Neural cell (in vitro differentiated cells): ENCODE measurements at regions not wholly inside any gene's neighbourhood (a gene's known extent, or its start where the extent isn't known, plus 50 kb on each side); places are given as distances from the start of the nearest gene placed in this dataset.

Source experiments
- EP300 ChIP-seq: fragments of 450-650 bp; conservative IDR thresholded peaks from 2 replicates; pipeline ENCODE4 v1.6.1; 2014; ENCODE audit warnings: antibody characterized with exemption, mild to moderate bottlenecking, moderate library complexity; ENCODE audit not compliant: poor library complexity, severe bottlenecking
- MXI1 ChIP-seq: fragments of 450-650 bp; conservative IDR thresholded peaks from 2 replicates; pipeline ENCODE4 v1.6.1; 2014; ENCODE audit warnings: antibody characterized with exemption, mild to moderate bottlenecking; ENCODE audit not compliant: poor library complexity, severe bottlenecking
- TF ChIP-seq, protein P1 (sequence below): fragments of 450-650 bp; IDR thresholded peaks from 2 replicates; pipeline ENCODE4 v1.5.1; 2014; ENCODE audit warnings: antibody characterized with exemption, mild to moderate bottlenecking, moderate library complexity; ENCODE audit not compliant: poor library complexity, severe bottlenecking

DNA sequence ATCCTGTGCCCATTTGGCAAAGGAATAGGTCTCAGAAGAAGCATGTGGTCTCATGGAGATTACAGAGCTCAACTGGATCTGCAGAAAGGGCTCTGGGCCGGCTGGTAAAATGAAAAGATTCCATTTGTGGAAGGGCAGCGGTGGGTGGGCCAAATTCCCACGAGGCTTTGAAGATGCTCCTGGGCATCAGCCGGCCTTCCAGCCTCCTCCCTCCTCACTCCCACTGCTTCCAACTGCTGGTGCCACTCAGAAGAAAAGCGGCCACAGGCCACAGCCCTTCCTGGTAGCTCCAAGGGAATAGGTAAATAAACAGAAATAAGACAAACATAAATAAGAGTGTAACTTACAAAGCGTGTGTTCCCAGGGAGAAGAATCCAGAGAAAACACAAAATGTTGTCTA lies 136.3 kb upstream of the SLC44A3 start:
- TF ChIP-seq, protein P1, sequence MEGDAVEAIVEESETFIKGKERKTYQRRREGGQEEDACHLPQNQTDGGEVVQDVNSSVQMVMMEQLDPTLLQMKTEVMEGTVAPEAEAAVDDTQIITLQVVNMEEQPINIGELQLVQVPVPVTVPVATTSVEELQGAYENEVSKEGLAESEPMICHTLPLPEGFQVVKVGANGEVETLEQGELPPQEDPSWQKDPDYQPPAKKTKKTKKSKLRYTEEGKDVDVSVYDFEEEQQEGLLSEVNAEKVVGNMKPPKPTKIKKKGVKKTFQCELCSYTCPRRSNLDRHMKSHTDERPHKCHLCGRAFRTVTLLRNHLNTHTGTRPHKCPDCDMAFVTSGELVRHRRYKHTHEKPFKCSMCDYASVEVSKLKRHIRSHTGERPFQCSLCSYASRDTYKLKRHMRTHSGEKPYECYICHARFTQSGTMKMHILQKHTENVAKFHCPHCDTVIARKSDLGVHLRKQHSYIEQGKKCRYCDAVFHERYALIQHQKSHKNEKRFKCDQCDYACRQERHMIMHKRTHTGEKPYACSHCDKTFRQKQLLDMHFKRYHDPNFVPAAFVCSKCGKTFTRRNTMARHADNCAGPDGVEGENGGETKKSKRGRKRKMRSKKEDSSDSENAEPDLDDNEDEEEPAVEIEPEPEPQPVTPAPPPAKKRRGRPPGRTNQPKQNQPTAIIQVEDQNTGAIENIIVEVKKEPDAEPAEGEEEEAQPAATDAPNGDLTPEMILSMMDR = no peak
- TF ChIP-seq MXI1 (no peak), EP300 (no peak)
